ENCODE measurements at regions not wholly inside any gene's neighbourhood (a gene's known extent, or its start where the extent isn't known, plus 50 kb on each side); places are given as distances from the start of the nearest gene placed in this dataset.
"Not testable (repeated sequence)": the region's sequence is repeated elsewhere in the genome, so short reads cannot be mapped to it uniquely, and the experiment has no call there.

- no peak for DNase-seq (ENCODE audit: insufficient read length, low spot score)
- FAIRE-seq: no peak
These were observed 466.3 kb downstream of the PPARGC1A start for GRCh38 chr4:23423540-23423939.

- no peak for FAIRE-seq
These were observed 467.0 kb downstream of the PPARGC1A start for GRCh38 chr4:23422878-23423277.

GRCh38 chr4:23413631-23414030 is 476.2 kb downstream of the PPARGC1A start:
- DNase-seq (ENCODE audit: insufficient read length, low spot score): no peak

More at GRCh38 chr4:23422878-23423277, 467.0 kb downstream of the PPARGC1A start:
- DNase-seq (ENCODE audit: insufficient read length, low spot score): no peak

DNA sequence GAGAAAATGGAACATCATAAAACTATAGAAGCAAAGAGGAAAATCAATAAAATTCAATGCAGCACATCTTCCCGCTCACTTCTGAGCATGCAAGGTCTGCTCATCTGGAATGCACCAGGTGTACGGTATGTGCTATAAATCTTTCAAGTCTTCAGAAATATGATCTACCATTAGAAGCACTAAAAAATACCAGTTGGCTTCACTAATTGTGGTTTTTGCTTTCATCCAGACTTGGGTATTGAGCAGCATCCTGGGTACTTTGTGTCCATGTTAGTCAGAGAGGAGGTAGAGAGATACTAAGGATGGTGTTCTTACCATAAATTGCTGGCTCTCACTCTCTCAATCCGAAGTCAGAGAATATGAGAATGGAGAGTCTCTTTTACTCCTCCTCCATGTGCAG is 477.1 kb downstream of the PPARGC1A start:
- DNase-seq (ENCODE audit: insufficient read length, low spot score) (no peak), FAIRE-seq (no peak)

More at GRCh38 chr4:23413631-23414030, 476.2 kb downstream of the PPARGC1A start:
- no peak for FAIRE-seq

- FAIRE-seq; DNase-seq (ENCODE audit: insufficient read length, low spot score): not testable (repeated sequence)
These were observed 480.9 kb downstream of the PPARGC1A start for GRCh38 chr4:23408913-23409312.

GRCh38 chr4:23401572-23401971 is 488.3 kb downstream of the PPARGC1A start:
- FAIRE-seq (no peak), DNase-seq (ENCODE audit: insufficient read length, low spot score) (no peak)

- no peak for FAIRE-seq
These were observed 496.9 kb downstream of the PPARGC1A start for GRCh38 chr4:23392860-23393458.

GRCh38 chr4:23390246-23390645 is 499.6 kb downstream of the PPARGC1A start:
- DNase-seq (ENCODE audit: insufficient read length, low spot score) (no peak), FAIRE-seq (no peak)

More at GRCh38 chr4:23392860-23393458, 496.9 kb downstream of the PPARGC1A start:
- DNase-seq (ENCODE audit: insufficient read length, low spot score): no peak

DNA sequence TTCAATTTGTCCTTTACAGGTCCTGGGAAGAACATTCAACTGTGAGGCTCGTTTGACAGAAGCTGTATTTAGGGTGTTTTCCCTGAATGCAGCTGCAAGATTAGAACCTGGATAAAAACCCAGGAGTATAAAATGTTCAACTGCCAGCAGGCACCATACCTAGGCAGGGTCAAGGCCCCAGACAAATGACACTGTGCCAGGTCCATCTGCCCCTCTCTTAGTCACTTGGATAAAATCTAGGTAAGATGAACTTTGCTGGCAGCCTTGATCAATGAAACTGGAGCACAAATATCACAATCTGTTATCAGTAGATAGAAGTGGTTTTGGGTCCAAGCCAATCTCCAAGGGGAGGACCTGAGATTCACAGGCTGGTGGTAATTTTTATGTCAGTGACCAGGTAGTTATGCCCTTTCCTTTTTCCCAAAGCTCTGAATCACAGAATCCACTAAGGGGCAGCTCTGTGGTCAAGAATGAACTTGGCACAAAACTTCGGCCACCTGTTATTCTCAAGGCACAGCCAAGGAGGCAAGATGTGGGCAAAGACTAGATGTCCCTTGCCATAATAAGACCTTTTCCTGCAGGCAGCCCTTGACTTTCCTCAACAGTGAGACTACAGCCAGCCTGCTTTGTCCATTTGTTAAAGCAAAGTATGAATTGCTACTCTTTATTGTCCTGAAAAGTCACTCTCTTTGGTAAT is 501.0 kb downstream of the PPARGC1A start:
- DNase-seq (ENCODE audit: insufficient read length, low spot score): no peak
- no peak for FAIRE-seq

GRCh38 chr4:23388255-23388654 is 501.6 kb downstream of the PPARGC1A start:
- DNase-seq (ENCODE audit: insufficient read length, low spot score): no peak
- FAIRE-seq: no peak

DNA sequence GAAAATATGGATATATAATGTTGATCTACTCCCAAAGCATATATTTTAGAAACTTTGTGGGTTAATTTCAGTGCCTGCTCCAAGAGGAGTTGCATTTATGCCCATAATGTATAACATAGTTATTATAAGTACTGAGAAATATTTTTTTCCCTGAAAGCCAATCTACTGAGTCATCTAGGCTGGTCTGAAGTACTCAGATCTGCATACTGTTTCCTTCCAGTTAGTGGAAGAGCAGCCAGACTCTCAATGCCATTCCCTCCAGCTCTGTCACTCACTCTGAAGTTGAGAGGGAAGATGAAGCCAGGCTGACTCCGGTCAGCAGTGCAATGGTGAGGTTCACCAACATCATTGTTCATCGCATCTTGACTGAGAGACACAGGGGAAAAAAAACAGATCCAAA is 505.1 kb downstream of the PPARGC1A start:
- DNase-seq (ENCODE audit: insufficient read length, low spot score) (no peak), FAIRE-seq (no peak)

- FAIRE-seq (no peak), DNase-seq (ENCODE audit: insufficient read length, low spot score) (no peak)
These were observed 507.0 kb downstream of the PPARGC1A start for GRCh38 chr4:23382879-23383278.

- FAIRE-seq (no peak), DNase-seq (ENCODE audit: insufficient read length, low spot score) (no peak)
These were observed 515.6 kb downstream of the PPARGC1A start for GRCh38 chr4:23374259-23374658.

- DNase-seq (ENCODE audit: insufficient read length, low spot score): no peak
- no peak for FAIRE-seq
These were observed 516.6 kb downstream of the PPARGC1A start for GRCh38 chr4:23373261-23373660.

DNA sequence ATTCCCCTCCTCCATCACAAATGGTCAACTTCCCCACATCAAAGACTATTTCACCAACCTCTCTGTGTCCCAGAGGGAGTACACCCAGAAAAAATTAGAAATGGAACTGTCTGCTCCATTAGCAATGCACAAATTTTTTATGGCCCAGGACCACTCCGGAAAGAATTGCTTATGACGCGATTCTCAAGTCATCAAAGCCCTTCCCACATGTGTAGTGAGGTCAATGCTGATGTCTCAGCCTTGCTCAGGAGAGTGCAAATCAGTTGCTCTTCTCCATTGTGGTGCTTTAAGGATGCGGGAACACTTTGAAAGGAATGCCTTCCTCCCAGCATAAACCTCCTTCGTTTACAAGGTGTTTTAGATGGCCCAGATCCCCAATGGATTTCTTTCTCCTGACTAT is 518.3 kb downstream of the PPARGC1A start:
- FAIRE-seq: no peak
- no peak for DNase-seq (ENCODE audit: insufficient read length, low spot score)

DNA sequence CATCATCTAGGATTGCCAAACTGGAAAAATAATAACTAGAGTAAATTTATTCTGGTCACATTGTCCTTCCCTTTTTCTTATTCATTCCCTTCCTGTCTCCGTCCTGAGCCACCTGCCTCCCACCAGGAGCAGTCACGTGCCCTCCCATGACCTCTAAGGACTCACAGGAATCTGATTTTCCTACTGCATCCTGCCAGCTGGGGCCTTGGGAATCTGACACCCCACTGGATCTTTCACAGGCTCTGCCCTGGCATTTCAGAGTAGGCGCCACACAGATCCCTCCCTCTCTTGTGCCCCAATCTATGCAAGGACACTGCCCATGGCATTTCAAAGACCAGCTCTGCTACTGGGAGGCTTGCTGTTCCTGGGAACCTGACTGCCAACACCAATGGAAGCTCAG is 520.5 kb downstream of the PPARGC1A start:
- FAIRE-seq (no peak), DNase-seq (ENCODE audit: insufficient read length, low spot score) (no peak)

GRCh38 chr4:23368081-23368697 is 521.7 kb downstream of the PPARGC1A start:
- DNase-seq (ENCODE audit: insufficient read length, low spot score) (no peak), FAIRE-seq (no peak)

- DNase-seq (ENCODE audit: insufficient read length, low spot score): no peak
- no peak for FAIRE-seq
These were observed 523.3 kb downstream of the PPARGC1A start for GRCh38 chr4:23366557-23366906.

GRCh38 chr4:23365871-23366556 is 523.8 kb downstream of the PPARGC1A start:
- FAIRE-seq (no peak), DNase-seq (ENCODE audit: insufficient read length, low spot score) (no peak)

- FAIRE-seq: no peak
- no peak for DNase-seq (ENCODE audit: insufficient read length, low spot score)
These were observed 524.8 kb downstream of the PPARGC1A start for GRCh38 chr4:23365086-23365485.

GRCh38 chr4:23364167-23364566 is 525.7 kb downstream of the PPARGC1A start:
- FAIRE-seq (no peak), DNase-seq (ENCODE audit: insufficient read length, low spot score) (no peak)
